ENCODE measurements at regions not wholly inside any gene's neighbourhood (a gene's known extent, or its start where the extent isn't known, plus 50 kb on each side); places are given as distances from the start of the nearest gene placed in this dataset.

DNA sequence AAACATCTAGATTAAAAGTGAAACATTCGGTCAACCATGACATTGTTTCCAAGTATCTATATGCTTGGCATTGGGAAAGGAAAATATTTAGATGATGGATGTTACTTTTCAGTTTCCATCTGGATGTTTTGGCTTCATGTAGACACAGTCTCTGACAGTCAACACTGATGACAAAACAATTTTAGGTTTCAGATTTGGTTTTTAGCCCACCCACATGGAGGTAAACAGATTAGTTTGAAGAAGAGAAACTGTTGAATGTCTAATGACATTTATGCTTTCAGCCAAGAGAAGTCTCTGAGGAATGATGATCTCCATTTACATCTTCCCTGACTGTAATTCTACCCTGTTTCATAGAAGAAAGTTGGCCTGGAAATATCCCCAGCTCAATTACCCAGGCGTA lies 379.1 kb downstream of the SLITRK6 start:
- CTCF ChIA-PET: no interaction called here
- peaks cover 4% of the 10 kb centered on the region for H3K9me3 Mint-ChIP-seq
- no peaks in the 10 kb centered on the region for H3K36me3 Mint-ChIP-seq (ENCODE audit: low read depth)
- H3K4me1 Mint-ChIP-seq (ENCODE audit: low read depth): no peaks in the 10 kb centered on the region
- no peak overlapping the region for H3K27ac Mint-ChIP-seq
- no peak for DNase-seq
- H3K4me3 Mint-ChIP-seq: no peak overlapping the region
- intact Hi-C loops (cut with micrococcal nuclease): no loop called here
- no peaks in the 10 kb centered on the region for H3K27me3 Mint-ChIP-seq (ENCODE audit: low read depth)

DNA sequence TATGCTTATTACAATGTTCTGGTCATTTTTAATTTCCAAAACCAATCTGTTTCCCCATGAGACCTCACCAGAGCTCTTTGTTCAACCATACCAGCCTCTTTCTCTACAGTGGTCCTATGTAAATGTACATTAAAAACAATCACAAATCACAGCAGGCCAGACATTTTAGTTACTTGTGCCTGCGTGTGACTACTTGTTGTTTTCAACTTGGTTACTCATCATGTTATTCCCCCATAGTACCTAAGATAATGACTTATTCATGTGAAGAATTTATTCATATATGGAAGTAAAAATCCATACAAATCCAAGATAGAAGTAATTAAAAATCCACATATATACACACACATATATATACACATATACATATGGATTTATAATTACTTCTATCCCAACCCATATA lies 379.6 kb downstream of the SLITRK6 start:
- Mint-ChIP-seq H3K27me3 (ENCODE audit: low read depth) (no peaks in the 10 kb centered on the region), H3K27ac (no peak overlapping the region), H3K4me3 (no peak overlapping the region), H3K4me1 (ENCODE audit: low read depth) (no peaks in the 10 kb centered on the region), H3K9me3 (peaks cover 4% of the 10 kb centered on the region), H3K36me3 (ENCODE audit: low read depth) (no peaks in the 10 kb centered on the region)
- CTCF ChIA-PET: no interaction called here
- no peak for DNase-seq
- intact Hi-C loops (cut with micrococcal nuclease): no loop called here

DNA sequence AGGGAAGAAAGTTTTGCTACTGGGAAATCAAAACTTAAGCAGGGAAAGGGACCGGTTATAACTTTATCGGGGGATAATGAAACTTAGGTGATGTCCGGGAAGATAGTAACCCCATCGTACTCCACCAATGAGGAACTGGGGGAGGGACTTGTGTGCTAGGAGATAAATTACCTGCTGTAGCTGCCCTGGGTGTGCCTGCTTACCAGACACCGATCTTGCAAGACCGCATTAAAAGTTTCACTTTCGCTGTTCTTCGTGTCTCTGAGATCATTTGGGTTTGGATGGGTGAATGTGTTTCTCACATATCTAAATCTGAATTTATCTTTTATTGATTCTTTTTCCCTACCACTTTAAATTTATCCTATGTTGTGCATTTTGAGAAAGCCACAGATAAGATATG lies 381.4 kb downstream of the SLITRK6 start:
- no peak for DNase-seq
- Mint-ChIP-seq H3K4me1 (ENCODE audit: low read depth) (no peaks in the 10 kb centered on the region), H3K27ac (no peak overlapping the region), H3K4me3 (no peak overlapping the region), H3K9me3 (peaks cover 3% of the 10 kb centered on the region), H3K27me3 (ENCODE audit: low read depth) (no peaks in the 10 kb centered on the region), H3K36me3 (ENCODE audit: low read depth) (no peaks in the 10 kb centered on the region)
- intact Hi-C loops (cut with micrococcal nuclease): no loop called here
- CTCF ChIA-PET: no interaction called here

- Mint-ChIP-seq H3K4me1 (ENCODE audit: low read depth) (no peaks in the 10 kb centered on the region), H3K27me3 (ENCODE audit: low read depth) (no peaks in the 10 kb centered on the region), H3K9me3 (peaks cover 5% of the 10 kb centered on the region), H3K4me3 (no peak overlapping the region), H3K36me3 (ENCODE audit: low read depth) (no peaks in the 10 kb centered on the region), H3K27ac (no peak overlapping the region)
- CTCF ChIA-PET: no interaction called here
- no peak for DNase-seq
- intact Hi-C loops (cut with micrococcal nuclease): no loop called here
Observed at GRCh38 chr13:85413664-85414063, 385.6 kb downstream of the SLITRK6 start.

GRCh38 chr13:85412448-85412847 lies 386.8 kb downstream of the SLITRK6 start:
- no peaks in the 10 kb centered on the region for H3K27me3 Mint-ChIP-seq (ENCODE audit: low read depth)

GRCh38 chr13:85411591-85411990 lies 387.6 kb downstream of the SLITRK6 start:
- Mint-ChIP-seq H3K27me3 (ENCODE audit: low read depth) (no peaks in the 10 kb centered on the region), H3K36me3 (ENCODE audit: low read depth) (no peaks in the 10 kb centered on the region), H3K4me3 (no peak overlapping the region), H3K4me1 (ENCODE audit: low read depth) (no peaks in the 10 kb centered on the region), H3K27ac (no peak overlapping the region), H3K9me3 (peaks cover 2% of the 10 kb centered on the region)
- CTCF ChIA-PET: no interaction called here
- intact Hi-C loops (cut with micrococcal nuclease): no loop called here
- DNase-seq: no peak

More at GRCh38 chr13:85412448-85412847, 386.8 kb downstream of the SLITRK6 start:
- DNase-seq: no peak
- H3K9me3 Mint-ChIP-seq: peaks cover 3% of the 10 kb centered on the region
- H3K36me3 Mint-ChIP-seq (ENCODE audit: low read depth): no peaks in the 10 kb centered on the region
- CTCF ChIA-PET: no interaction called here
- no peak overlapping the region for H3K27ac Mint-ChIP-seq
- no peaks in the 10 kb centered on the region for H3K4me1 Mint-ChIP-seq (ENCODE audit: low read depth)
- intact Hi-C loops (cut with micrococcal nuclease): no loop called here
- H3K4me3 Mint-ChIP-seq: no peak overlapping the region

DNA sequence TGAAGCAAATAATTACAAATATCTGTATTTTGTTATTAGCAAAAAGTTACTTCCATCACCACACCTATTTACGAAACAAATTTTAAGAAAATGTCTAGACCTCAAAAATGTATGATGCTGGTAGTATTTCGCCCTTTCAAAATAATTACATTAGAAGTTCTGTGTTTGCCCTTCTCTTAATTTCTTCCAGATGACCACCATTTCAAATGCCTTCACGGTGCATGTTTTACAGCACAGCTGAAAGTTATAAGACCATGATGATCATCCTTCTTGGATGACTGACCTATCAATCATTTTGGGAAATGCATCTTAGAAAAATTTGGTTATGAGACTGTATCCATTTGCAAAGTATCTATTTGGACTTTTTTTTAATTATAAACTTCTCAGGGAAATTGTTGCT lies 390.8 kb downstream of the SLITRK6 start:
- intact Hi-C loops (cut with micrococcal nuclease): no loop called here
- peaks cover 2% of the 10 kb centered on the region for H3K9me3 Mint-ChIP-seq
- no peaks in the 10 kb centered on the region for H3K36me3 Mint-ChIP-seq (ENCODE audit: low read depth)
- no peak overlapping the region for H3K27ac Mint-ChIP-seq
- CTCF ChIA-PET: no interaction called here
- H3K4me3 Mint-ChIP-seq: no peak overlapping the region
- no peaks in the 10 kb centered on the region for H3K27me3 Mint-ChIP-seq (ENCODE audit: low read depth)
- H3K4me1 Mint-ChIP-seq (ENCODE audit: low read depth): no peaks in the 10 kb centered on the region
- DNase-seq: no peak

DNA sequence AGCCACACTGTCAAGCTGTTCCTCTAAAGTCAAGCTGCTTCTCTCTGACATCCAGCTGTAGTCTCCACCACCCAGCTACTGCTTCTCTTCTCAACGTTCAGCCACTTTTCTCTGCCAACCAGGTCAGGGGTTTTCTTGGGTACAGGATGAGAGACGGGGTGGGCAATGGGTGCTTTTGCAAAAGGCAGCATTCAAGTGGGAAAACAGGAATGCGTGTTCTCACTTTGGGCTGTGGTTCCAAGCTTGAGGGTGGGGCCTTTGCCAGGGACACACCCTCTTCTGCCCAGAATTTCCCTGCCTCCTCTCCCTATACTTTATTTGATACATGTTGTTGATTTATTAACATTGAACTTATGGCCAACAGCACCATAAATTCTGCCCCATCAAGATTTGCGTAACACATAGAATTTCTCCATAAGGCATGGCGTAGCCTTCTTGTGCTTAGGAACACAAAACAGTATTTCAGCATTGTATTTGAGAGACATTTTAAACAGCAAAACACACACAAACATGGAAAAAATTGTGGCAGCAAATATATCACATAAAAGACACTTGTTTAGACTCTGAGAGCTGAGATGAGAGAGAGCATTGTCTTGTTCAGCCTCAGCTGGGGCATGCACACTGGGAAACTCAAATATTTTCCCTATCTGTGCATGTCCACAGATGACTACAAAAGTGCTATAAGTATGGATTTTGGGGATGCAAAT lies 392.8 kb downstream of the SLITRK6 start:
- no peak for DNase-seq
- Mint-ChIP-seq H3K36me3 (ENCODE audit: low read depth) (no peaks in the 10 kb centered on the region), H3K4me1 (ENCODE audit: low read depth) (no peaks in the 10 kb centered on the region), H3K9me3 (no peaks in the 10 kb centered on the region), H3K27me3 (ENCODE audit: low read depth) (no peaks in the 10 kb centered on the region), H3K27ac (no peak overlapping the region), H3K4me3 (no peak overlapping the region)
- intact Hi-C loops (cut with micrococcal nuclease): no loop called here
- CTCF ChIA-PET: no interaction called here

DNA sequence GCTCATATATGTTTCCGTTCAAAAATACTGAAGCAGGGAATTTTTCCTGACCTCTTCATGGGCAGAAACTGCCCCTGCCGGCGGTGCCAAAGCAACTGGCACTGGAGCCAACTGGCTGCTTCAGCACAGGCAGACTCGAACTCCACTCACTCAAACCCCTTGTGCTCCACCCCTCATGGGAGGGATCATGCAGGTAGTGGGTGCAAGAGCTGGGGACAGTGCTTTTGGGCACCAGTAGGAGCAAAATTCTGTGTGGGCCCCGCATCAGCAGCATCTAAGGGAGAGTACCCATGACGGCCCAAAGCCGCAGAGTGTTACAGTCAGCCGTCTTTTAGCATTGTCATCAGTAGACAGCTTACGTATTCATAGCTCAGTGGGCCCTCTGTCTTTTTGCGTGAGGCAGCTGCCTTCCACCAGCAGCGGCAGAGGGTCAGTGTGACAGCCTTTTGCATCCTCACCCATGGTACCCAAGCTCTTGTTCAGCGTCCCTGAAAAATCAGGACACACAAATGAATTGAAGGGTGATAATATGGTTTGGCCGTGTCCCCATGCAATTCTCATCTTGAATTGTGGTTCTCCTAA lies 393.8 kb downstream of the SLITRK6 start:
- CTCF ChIA-PET: no interaction called here
- H3K27ac Mint-ChIP-seq: no peak overlapping the region
- DNase-seq: no peak
- H3K4me3 Mint-ChIP-seq: no peak overlapping the region
- H3K4me1 Mint-ChIP-seq (ENCODE audit: low read depth): no peaks in the 10 kb centered on the region
- no peaks in the 10 kb centered on the region for H3K36me3 Mint-ChIP-seq (ENCODE audit: low read depth)
- no peaks in the 10 kb centered on the region for H3K9me3 Mint-ChIP-seq
- H3K27me3 Mint-ChIP-seq (ENCODE audit: low read depth): no peaks in the 10 kb centered on the region
- intact Hi-C loops (cut with micrococcal nuclease): no loop called here

DNA sequence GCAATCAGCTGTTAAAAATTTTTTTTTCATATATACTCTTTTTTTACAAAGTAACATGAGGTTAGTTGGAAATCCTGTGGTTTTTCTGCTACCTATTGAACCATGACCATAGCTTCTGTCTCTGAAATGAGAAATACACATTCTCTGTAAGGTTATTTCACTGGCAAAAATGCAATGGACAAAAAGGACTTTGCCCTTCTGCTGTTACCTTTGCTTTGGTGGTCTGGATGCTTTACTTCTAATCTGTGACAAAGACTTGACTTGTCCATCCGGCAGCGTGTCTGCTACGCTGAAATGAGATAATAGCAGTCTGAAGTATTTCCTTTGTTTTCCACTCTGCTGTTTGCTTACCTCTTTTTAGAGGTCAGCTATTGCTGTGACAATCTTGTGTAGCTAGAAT lies 412.8 kb downstream of the SLITRK6 start:
- Mint-ChIP-seq H3K36me3 (ENCODE audit: low read depth) (no peaks in the 10 kb centered on the region), H3K4me3 (no peak overlapping the region), H3K27me3 (ENCODE audit: low read depth) (no peaks in the 10 kb centered on the region), H3K27ac (no peak overlapping the region), H3K9me3 (peaks cover 2% of the 10 kb centered on the region), H3K4me1 (ENCODE audit: low read depth) (no peaks in the 10 kb centered on the region)
- CTCF ChIA-PET: no interaction called here
- DNase-seq: no peak
- intact Hi-C loops (cut with micrococcal nuclease): no loop called here

- intact Hi-C loops (cut with micrococcal nuclease): no loop called here
- H3K27me3 Mint-ChIP-seq (ENCODE audit: low read depth): no peaks in the 10 kb centered on the region
- H3K27ac Mint-ChIP-seq: no peak overlapping the region
- no peaks in the 10 kb centered on the region for H3K36me3 Mint-ChIP-seq (ENCODE audit: low read depth)
- CTCF ChIA-PET: no interaction called here
- no peaks in the 10 kb centered on the region for H3K9me3 Mint-ChIP-seq
- no peaks in the 10 kb centered on the region for H3K4me1 Mint-ChIP-seq (ENCODE audit: low read depth)
- H3K4me3 Mint-ChIP-seq: no peak overlapping the region
- no peak for DNase-seq
Observed at GRCh38 chr13:85383291-85383690, 415.9 kb downstream of the SLITRK6 start.

DNA sequence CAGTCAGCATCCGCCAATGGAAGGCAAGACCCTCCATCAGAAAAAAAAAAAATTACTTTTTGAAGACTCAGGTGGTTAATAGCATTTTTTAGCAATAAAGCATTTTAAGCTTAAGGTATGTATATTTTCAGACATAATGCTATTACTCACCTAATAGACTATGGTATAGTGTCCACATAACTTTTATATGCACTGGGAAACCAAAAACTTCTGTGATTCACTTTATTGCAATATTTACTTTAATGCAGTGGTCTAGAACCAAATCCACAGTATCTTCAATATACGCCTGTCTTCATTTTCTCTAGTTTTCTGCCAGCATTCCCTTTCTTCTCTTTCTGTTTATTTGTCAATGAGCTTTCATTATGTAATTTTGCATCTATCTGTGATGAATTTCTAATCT lies 418.1 kb downstream of the SLITRK6 start:
- Mint-ChIP-seq H3K9me3 (no peaks in the 10 kb centered on the region), H3K36me3 (ENCODE audit: low read depth) (no peaks in the 10 kb centered on the region), H3K4me3 (no peak overlapping the region), H3K27ac (no peak overlapping the region), H3K4me1 (ENCODE audit: low read depth) (no peaks in the 10 kb centered on the region), H3K27me3 (ENCODE audit: low read depth) (no peaks in the 10 kb centered on the region)
- CTCF ChIA-PET: no interaction called here
- intact Hi-C loops (cut with micrococcal nuclease): no loop called here
- no peak for DNase-seq

- Mint-ChIP-seq H3K9me3 (no peaks in the 10 kb centered on the region), H3K4me3 (no peak overlapping the region), H3K27ac (no peak overlapping the region), H3K27me3 (ENCODE audit: low read depth) (no peaks in the 10 kb centered on the region), H3K4me1 (ENCODE audit: low read depth) (no peaks in the 10 kb centered on the region), H3K36me3 (ENCODE audit: low read depth) (no peaks in the 10 kb centered on the region)
- intact Hi-C loops (cut with micrococcal nuclease): no loop called here
- no peak for DNase-seq
- CTCF ChIA-PET: no interaction called here
Observed at GRCh38 chr13:85379991-85380390, 419.2 kb downstream of the SLITRK6 start.
